K562 (cell line): ENCODE measurements at regions not wholly inside any gene's neighbourhood (a gene's known extent, or its start where the extent isn't known, plus 50 kb on each side); places are given as distances from the start of the nearest gene placed in this dataset.

ENCODE experiments used
- ATAC-seq: fragments of 200-7000 bp; cut with Tn5 transposase; 3 replicates; pipeline ENCODE4 v1.9.1; 2020; ENCODE audit warnings: moderate library complexity
- BruUV-seq: library from RNA; stranded (reverse); fragments of 400-500 nt; replicated peaks from 2 replicates; lab custom pipeline; 2021; lab: Mats Ljungman, UMichigan
- CTCF ChIA-PET: fragments of 300-600 bp; formaldehyde crosslinking; extraction: SDS; loops from one replicate; lab custom pipeline; 2021; ENCODE audit warnings: low intra/inter-chr PET ratio; lab: Yijun Ruan, JAX
- POLR2A ChIA-PET: fragments of 300-600, 350-650 bp; sonication (Branson Sonifier 250); formaldehyde crosslinking; extraction: SDS; loops from one replicate; lab custom pipeline; 2021; ENCODE audit warnings: antibody characterized with exemption, inconsistent platforms; lab: Yijun Ruan, JAX
- DNase-seq, 4 experiments: peaks; one replicate each; pipeline versions ENCODE4 v3.0.0 to v3.0.0-alpha.2; 2011 to 2018; ENCODE audit warnings: low spot score in 3 of 4, mixed read lengths in 3 of 4; ENCODE audit errors: extremely low read depth in 1 of 4
- FAIRE-seq: peaks from 2 replicates; lab custom pipeline; 2011; peaks lifted over from hg19 to GRCh38; lab: Jason Lieb, UNC
- H2AFZ ChIP-seq: 2 replicates; pipeline ENCODE4 v1.6.0; 2011; ENCODE audit warnings: low read depth, low read length, control low read depth, inconsistent platforms
- H3K27ac ChIP-seq: fragments of 200-600 bp; 3 replicates; pipeline ENCODE4 v1.8.0; 2011; ENCODE audit warnings: low read depth, mild to moderate bottlenecking, control low read depth, inconsistent platforms, low read length, moderate library complexity, mixed read lengths; ENCODE audit errors: extremely low read depth
- H3K27me3 ChIP-seq, 2 experiments: fragments of 300-600 bp in 1 of 2; 2 replicates in 1 of 2; 3 replicates in 1 of 2; pipeline versions ENCODE4 v1.6.0 to v1.8.0; 2011; ENCODE audit warnings: inconsistent platforms in 2 of 2, low read length in 2 of 2, mild to moderate bottlenecking in 1 of 2, mixed read lengths in 1 of 2, moderate library complexity in 1 of 2; ENCODE audit not compliant: control insufficient read depth in 2 of 2, insufficient read depth in 2 of 2
- H3K36me3 ChIP-seq: fragments of 300-600 bp; 3 replicates; pipeline ENCODE4 v1.8.0; 2011; ENCODE audit warnings: mild to moderate bottlenecking, low read length, inconsistent platforms; ENCODE audit not compliant: control insufficient read depth, insufficient read depth
- H3K4me1 ChIP-seq, 2 experiments: fragments of 200-600 bp in 1 of 2; replicated peaks in 1 of 2; 2 replicates in 1 of 2; 3 replicates in 1 of 2; pipeline versions ENCODE4 v1.5.1 to v1.8.0; 2011; ENCODE audit warnings: inconsistent platforms in 2 of 2, low read length in 2 of 2, mild to moderate bottlenecking in 1 of 2, mixed read lengths in 1 of 2, moderate library complexity in 1 of 2; ENCODE audit not compliant: control insufficient read depth in 2 of 2, insufficient read depth in 2 of 2
- H3K4me2 ChIP-seq: 2 replicates; pipeline ENCODE4 v1.6.1; 2011; ENCODE audit warnings: low read length, control low read depth, inconsistent platforms, mixed read lengths; ENCODE audit not compliant: insufficient read depth
- H3K4me3 ChIP-seq: fragments of 200-600 bp; sonication (generic), shearing (Covaris generic); 2 replicates; pipeline ENCODE4 v1.5.1; 2016; ENCODE audit warnings: control low read depth, inconsistent platforms
- H3K79me2 ChIP-seq: fragments of 200-600 bp; 3 replicates; pipeline ENCODE4 v1.8.0; 2011; ENCODE audit warnings: low read length, inconsistent platforms; ENCODE audit not compliant: control insufficient read depth, insufficient read depth
- H3K9ac ChIP-seq, 2 experiments: 2 replicates each; pipeline versions ENCODE4 v1.6.0 to v1.6.1; 2011; ENCODE audit warnings: low read depth in 2 of 2, low read length in 2 of 2, control low read depth in 1 of 2, inconsistent platforms in 1 of 2, mild to moderate bottlenecking in 1 of 2, mixed read lengths in 1 of 2; ENCODE audit not compliant: insufficient read depth in 1 of 2
- H3K9me1 ChIP-seq: one replicate; pipeline ENCODE4 v1.6.0; 2011; ENCODE audit warnings: inconsistent platforms, mild to moderate bottlenecking, low read length, moderate library complexity; ENCODE audit not compliant: control insufficient read depth, insufficient read depth
- H3K9me3 ChIP-seq: replicated peaks from 2 replicates; pipeline ENCODE4 v1.5.1; 2011; ENCODE audit warnings: low read depth, low read length, inconsistent platforms; ENCODE audit not compliant: control insufficient read depth, insufficient read depth
- H4K20me1 ChIP-seq: replicated peaks from 2 replicates; pipeline ENCODE4 v1.6.1; 2011; ENCODE audit warnings: low read length, inconsistent platforms, mixed read lengths; ENCODE audit not compliant: control insufficient read depth, insufficient read depth
- CBFB ChIP-seq: sonication (generic); formaldehyde crosslinking; IDR thresholded peaks from 2 replicates; pipeline ENCODE4 v1.4.0; 2020; ENCODE audit warnings: mild to moderate bottlenecking, missing genetic modification reagents
- ETV1 ChIP-seq: fragments of 450-650 bp; conservative IDR thresholded peaks from 2 replicates; pipeline ENCODE4 v1.6.1; 2016; ENCODE audit warnings: missing genetic modification characterization, control low read depth, low read depth, missing compliant biosample characterization
- ILF3 ChIP-seq: fragments of 450-650 bp; IDR thresholded peaks from 2 replicates; pipeline ENCODE4 v1.6.1; 2018; ENCODE audit warnings: antibody characterized with exemption, mild to moderate bottlenecking, moderate library complexity, borderline replicate concordance
- KDM1A ChIP-seq, 2 experiments: fragments of 450-650 bp; IDR thresholded peaks; 2 replicates each; pipeline ENCODE4 v1.6.1; 2016; ENCODE audit warnings: mild to moderate bottlenecking in 2 of 2
- MBD1 ChIP-seq: fragments of 250-450 bp; sonication (Bioruptor Pico); IDR thresholded peaks from 2 replicates; pipeline ENCODE4 v1.8.0; 2022; ENCODE audit warnings: inconsistent platforms
- NFE2 ChIP-seq: IDR thresholded peaks from 2 replicates; pipeline ENCODE4 v1.6.1; 2014; ENCODE audit warnings: antibody characterized with exemption, low read depth
- SAFB2 ChIP-seq: fragments of 200-400 bp; formaldehyde crosslinking; IDR thresholded peaks from 2 replicates; pipeline ENCODE4 v1.6.1; 2018; ENCODE audit warnings: borderline replicate concordance, low read length, low read depth, moderate library complexity; ENCODE audit not compliant: severe bottlenecking
- SMAD1 ChIP-seq: fragments of 150-350 bp; IDR thresholded peaks from 2 replicates; pipeline ENCODE4 v1.6.1; 2014; ENCODE audit warnings: low read length, low read depth; ENCODE audit not compliant: partially characterized antibody
- ZNF134 ChIP-seq: fragments of 250-450 bp; sonication (Bioruptor Pico); conservative IDR thresholded peaks from 2 replicates; pipeline ENCODE4 v1.4.0; 2020
- WGBS: fragments of 100-300 bp; shearing (Covaris generic); methylation state at CpG from one replicate; pipeline ENCODE4 v1.1.6; 2016; ENCODE audit warnings: low coverage, mixed read lengths; ENCODE audit not compliant: insufficient coverage; ENCODE audit errors: missing lambda C conversion rate; 5-methylcytosine and 5-hydroxymethylcytosine counted together
- in situ Hi-C: fragments of 300-500 bp; cut with MboI; formaldehyde crosslinking; loops from 4 replicates; pipeline ENCODE4 v1.15.0; 2018; ENCODE audit warnings: inconsistent platforms, mixed read lengths
- intact Hi-C: fragments of 100-400 bp; cut with micrococcal nuclease; formaldehyde crosslinking; loops from 2 replicates; pipeline ENCODE4 v1.14.2; 2022

- DNase-seq (no peak), ATAC-seq (no peak), FAIRE-seq (no peak)
- no peak overlapping the region for H3K9ac ChIP-seq
- in situ Hi-C loops = no loop called here
- H2AFZ ChIP-seq = no peak overlapping the region
- no peak overlapping the region for H3K27ac ChIP-seq
- no peaks in the 10 kb centered on the region for H4K20me1 ChIP-seq
- H3K4me2 ChIP-seq = no peak overlapping the region
- no peaks in the 10 kb centered on the region for H3K36me3 ChIP-seq
- TF ChIP-seq MBD1 (CRISPR knock-in tag) (no peak), NFE2 (0 out of 2 replicates have a peak, but pooled peaks have one; percentile 32)
- no peaks in the 10 kb centered on the region for H3K9me3 ChIP-seq
- POLR2A ChIA-PET = interaction anchor here (1.2 kb wide), 1 partner anchor 21 kb away, joined by 3 read pairs; no protein-coding TSS in a partner anchor
- no TSS peak for BruUV-seq
- 0% methylated on average over 3 of the region's 3 CpGs for WGBS
- no peaks in the 10 kb centered on the region for H3K4me1 ChIP-seq
- CTCF ChIA-PET = no interaction called here
- intact Hi-C loops = no loop called here
- H3K79me2 ChIP-seq = no peaks in the 10 kb centered on the region
- H3K4me3 ChIP-seq = no peak overlapping the region
- no peaks in the 10 kb centered on the region for H3K27me3 ChIP-seq
- H3K9me1 ChIP-seq = no peaks in the 10 kb centered on the region
Measured at GRCh38 chr10:83929399-83929798, 209.9 kb upstream of the GHITM start.

GRCh38 chr10:83931669-83932068 is 207.6 kb upstream of the GHITM start:
- Histone ChIP-seq H3K9ac (no peak overlapping the region), H3K36me3 (no peaks in the 10 kb centered on the region), H3K4me1 (no peaks in the 10 kb centered on the region), H3K27ac (no peak overlapping the region), H3K9me3 (no peaks in the 10 kb centered on the region), H4K20me1 (no peaks in the 10 kb centered on the region), H3K4me3 (no peak overlapping the region), H3K27me3 (no peaks in the 10 kb centered on the region), H3K79me2 (no peaks in the 10 kb centered on the region), H3K9me1 (no peaks in the 10 kb centered on the region), H2AFZ (no peak overlapping the region), H3K4me2 (no peak overlapping the region)
- TF ChIP-seq ETV1 (tag) (no peak), ILF3 (no peak), SMAD1 (no peak), KDM1A (IDR thresholded peaks at IDR 0.05) (no peak), CBFB (CRISPR knock-in tag) (no peak), SAFB2 (no peak), ZNF134 (CRISPR knock-in tag) (no peak)
- no peak for DNase-seq
- WGBS = 0% methylated on average over 3 of the region's 3 CpGs
- ATAC-seq = no peak
- in situ Hi-C loops = no loop called here
- CTCF ChIA-PET = no interaction called here
- no peak for FAIRE-seq
- POLR2A ChIA-PET = no interaction called here
- no TSS peak for BruUV-seq
- intact Hi-C loops = no loop called here
